Pancreas (tissue), 10 donors: ENCODE measurements at regions not wholly inside any gene's neighbourhood (a gene's known extent, or its start where the extent isn't known, plus 50 kb on each side); places are given as distances from the start of the nearest gene placed in this dataset.

ENCODE experiments used
- ATAC-seq, 4 donors: fragments of 200-7000 bp; cut with Tn5 transposase; one replicate each; pipeline versions ENCODE4 v1.8.0 to v1.9.1; 2020; ENCODE audit warnings: mild to moderate bottlenecking in 4 of 4, moderate library complexity in 4 of 4
- DNase-seq, 6 donors: peaks; one replicate each; pipeline ENCODE4 v3.0.0-alpha.2; 2020
- FAIRE-seq: peaks from 2 replicates; lab custom pipeline; 2012; peaks lifted over from hg19 to GRCh38; lab: Jason Lieb, UNC
- H3K27ac ChIP-seq, 4 donors: fragments of 200-600 bp; sonication (generic); 1 replicate in 3 of 4; 2 replicates in 1 of 4; pipeline versions ENCODE4 v1.5.0 to v1.8.0; 2020
- H3K27me3 ChIP-seq, 4 donors: fragments of 200-600 bp; one replicate each; pipeline ENCODE4 v1.8.0; 2021
- H3K36me3 ChIP-seq, 3 donors: fragments of 200-600 bp; sonication (generic) in 1 of 3; one replicate each; pipeline versions ENCODE4 v1.5.0 to v1.8.0; 2020 to 2021
- H3K4me1 ChIP-seq, 3 donors: fragments of 200-600 bp; one replicate each; pipeline ENCODE4 v1.8.0; 2021
- H3K4me3 ChIP-seq, 4 donors: fragments of 200-600 bp; sonication (generic) in 2 of 4; one replicate each; pipeline versions ENCODE4 v1.5.0 to v1.8.0; 2020 to 2021
- H3K9me3 ChIP-seq, 4 donors: fragments of 200-600 bp; one replicate each; pipeline ENCODE4 v1.8.0; 2021
- CTCF ChIP-seq, 4 donors: fragments of 200-600 bp; sonication (generic) in 3 of 4; IDR thresholded peaks; one replicate each; pipeline versions ENCODE4 v1.5.0 to v1.8.0; 2021; ENCODE audit warnings: antibody characterized with exemption in 4 of 4
- WGBS, 2 donors: extraction: QIAGEN DNeasy Blood & Tissue Kit; methylation state at CpG; one replicate each; pipeline ENCODE4 v1.1.7; 2013; 5-methylcytosine and 5-hydroxymethylcytosine counted together
- intact Hi-C, 3 donors: fragments of 100-400 bp; cut with DNase I; formaldehyde crosslinking; loops; one replicate each; pipeline versions ENCODE4 v1.11.1 to v1.14.2; 2022
- donor health status: healthy with polysubstance abuse.
- donor health status: DM: no; HTN: no; CAD: no; lungs with moderate emphysema.
- donor health status: DM: no; HTN: no; CAD: no.
- donor health status: control.
- donor health status: control.
- donor health status: Bipolar disorder and iron deficiency.
- donor health status: DM: yes; HTN: yes; CAD: no.
- donor health status: DM: no; HTN: no; CAD: no.
- donor health status: DM: no; HTN: no; CAD: no.
- donor health status: DM: yes; HTN: yes; CAD: no.

GRCh38 chr2:238979636-238980035, 131.8 kb downstream of the TWIST2 start:
- ATAC-seq (no peak), DNase-seq (no peak), FAIRE-seq (no peak)
- intact Hi-C loops: no loop called here
- no peaks in the 10 kb centered on the region for H3K27me3 ChIP-seq
- no peaks in the 10 kb centered on the region for H3K4me1 ChIP-seq
- H3K4me3 ChIP-seq: no peak overlapping the region
- H3K27ac ChIP-seq: no peak overlapping the region
- no peaks in the 10 kb centered on the region for H3K36me3 ChIP-seq
- no peaks in the 10 kb centered on the region for H3K9me3 ChIP-seq
- no peak for TF ChIP-seq CTCF (IDR thresholded peaks at IDR 0.05)
- whole genome bisulfite sequencing, 2 donors: 62 to 68% methylated on average over 4 of the region's 4 CpGs

- 68 to 80% methylated on average over 20 to 22 of the region's 22 CpGs for WGBS, 2 donors
- Histone ChIP-seq H3K27me3 (no peaks in the 10 kb centered on the region), H3K4me1 (no peaks in the 10 kb centered on the region), H3K27ac (no peak overlapping the region), H3K4me3 (no peak overlapping the region), H3K9me3 (no peaks in the 10 kb centered on the region), H3K36me3 (no peaks in the 10 kb centered on the region)
- TF ChIP-seq CTCF (IDR thresholded peaks at IDR 0.05): no peak
- FAIRE-seq (no peak), DNase-seq (no peak), ATAC-seq (no peak)
- intact Hi-C loops: no loop called here
Observed at GRCh38 chr2:238985041-238985729, 137.3 kb downstream of the TWIST2 start.

GRCh38 chr2:238985931-238986446, 138.1 kb downstream of the TWIST2 start:
- TF ChIP-seq CTCF (IDR thresholded peaks at IDR 0.05): no peak
- ATAC-seq: no peak

GRCh38 chr2:238986491-238987351, 138.8 kb downstream of the TWIST2 start:
- no peak overlapping the region for H3K4me3 ChIP-seq
- 58 to 69% methylated on average over 41 of the region's 41 CpGs for WGBS, 2 donors
- intact Hi-C loops: no loop called here
- no peak overlapping the region for H3K27ac ChIP-seq
- no peaks in the 10 kb centered on the region for H3K9me3 ChIP-seq
- H3K27me3 ChIP-seq: no peaks in the 10 kb centered on the region
- DNase-seq: no peak
- no peak for FAIRE-seq
- no peaks in the 10 kb centered on the region for H3K36me3 ChIP-seq
- ATAC-seq: no peak
- no peaks in the 10 kb centered on the region for H3K4me1 ChIP-seq
- TF ChIP-seq CTCF (IDR thresholded peaks at IDR 0.05): no peak

More at GRCh38 chr2:238985931-238986446, 138.1 kb downstream of the TWIST2 start:
- no peak overlapping the region for H3K4me3 ChIP-seq
- H3K27ac ChIP-seq: no peak overlapping the region
- no peak for DNase-seq
- no peaks in the 10 kb centered on the region for H3K36me3 ChIP-seq
- H3K4me1 ChIP-seq: no peaks in the 10 kb centered on the region
- FAIRE-seq: no peak
- 48 to 50% methylated on average over 30 of the region's 30 CpGs for WGBS, 2 donors
- H3K27me3 ChIP-seq: no peaks in the 10 kb centered on the region
- intact Hi-C loops: no loop called here
- H3K9me3 ChIP-seq: no peaks in the 10 kb centered on the region
